Renal cortex interstitium (tissue), 11 donors: ENCODE measurements at regions not wholly inside any gene's neighbourhood (a gene's known extent, or its start where the extent isn't known, plus 50 kb on each side); places are given as distances from the start of the nearest gene placed in this dataset.
A peak's percentile ranks its signal among the peaks of the same experiment; 100 is the strongest.

Experiments used
- DNase-seq, 11 donors: peaks; one replicate each; pipeline ENCODE4 v3.0.0-alpha.2; 2013; ENCODE audit warnings: low read depth in 9 of 11, low spot score in 4 of 11; ENCODE audit errors: extremely low read depth in 1 of 11

DNA sequence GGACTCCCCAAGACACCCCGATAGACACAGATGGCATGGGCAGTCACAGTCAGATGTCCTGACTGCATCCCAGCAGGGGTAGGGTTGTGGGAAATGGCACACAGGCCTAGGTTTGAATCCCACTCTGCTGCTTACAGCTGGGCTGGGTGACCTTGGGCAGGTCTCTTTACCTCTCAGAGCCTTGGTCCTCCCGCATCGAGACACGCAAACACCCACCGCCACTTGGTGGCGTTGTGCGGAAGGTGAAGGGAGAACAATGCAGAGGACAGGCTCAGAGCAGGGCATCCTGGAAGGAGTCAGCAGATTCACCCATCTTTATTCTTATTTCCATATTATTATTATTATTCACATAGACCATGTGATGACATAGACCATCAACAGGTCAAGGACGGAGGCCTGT lies 140.5 kb downstream of the MIAT start:
- no peak for DNase-seq

DNA sequence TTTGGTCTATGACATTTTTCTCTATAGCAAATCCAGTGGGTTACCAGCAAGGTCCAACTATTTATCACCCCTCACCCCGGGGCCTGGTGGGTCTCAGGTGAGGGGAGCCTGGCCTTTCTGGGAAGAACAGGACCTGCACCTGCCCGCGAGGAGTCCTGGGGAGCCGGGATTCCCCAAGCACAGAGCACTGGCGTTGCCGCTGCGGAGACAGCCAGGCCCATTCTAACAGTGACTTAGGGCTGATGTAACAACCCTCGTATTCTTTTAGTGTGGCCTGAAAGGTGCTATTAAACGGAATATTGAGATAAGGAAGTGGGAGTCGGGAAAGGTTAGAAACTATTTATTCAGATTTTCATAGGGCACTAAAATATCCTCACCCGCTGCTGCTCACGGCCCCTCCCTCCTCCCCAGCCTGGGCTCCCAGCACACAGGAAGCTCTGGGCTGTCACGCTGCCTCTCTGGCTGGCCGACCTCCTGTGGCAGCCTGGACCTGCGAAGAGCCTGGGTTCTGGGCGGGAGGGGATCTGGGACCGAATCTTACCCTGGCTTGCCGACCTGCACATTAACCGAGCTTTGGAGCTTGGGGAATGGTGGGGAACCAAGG lies 141.2 kb downstream of the MIAT start:
- no peak for DNase-seq

- peak in 1 of 11 donors; percentile 17 for DNase-seq
These were observed 143.5 kb downstream of the MIAT start for GRCh38 chr22:26800858-26801257.

DNA sequence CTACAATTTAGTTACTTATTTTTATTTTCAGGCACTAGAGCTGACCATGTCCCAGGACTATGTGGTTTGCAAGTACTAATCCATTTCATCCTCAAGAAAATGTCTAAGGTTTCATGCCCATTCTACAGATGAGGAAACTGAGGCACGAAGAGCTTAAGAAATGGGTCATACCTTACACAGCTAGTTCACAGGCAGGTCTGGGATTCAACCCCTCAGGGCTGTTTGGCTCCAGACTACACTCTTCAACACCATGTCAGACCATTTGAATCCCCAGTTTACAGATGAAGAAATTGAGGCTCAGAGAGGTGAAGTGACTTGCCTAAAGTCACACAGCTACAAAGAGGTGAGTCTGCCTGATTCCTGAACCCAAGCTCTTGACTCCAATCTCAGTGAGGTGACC lies 144.1 kb downstream of the MIAT start:
- DNase-seq = no peak

- no peak for DNase-seq
These were observed 146.9 kb downstream of the MIAT start for GRCh38 chr22:26804315-26804714.

GRCh38 chr22:26804911-26805539 lies 147.6 kb downstream of the MIAT start:
- no peak for DNase-seq

- DNase-seq = peak in 4 of 11 donors; percentile 12 to 38 (median 32)
These were observed 149.2 kb downstream of the MIAT start for GRCh38 chr22:26806445-26807175.

GRCh38 chr22:26811647-26811992 lies 154.2 kb downstream of the MIAT start:
- no peak for DNase-seq

DNA sequence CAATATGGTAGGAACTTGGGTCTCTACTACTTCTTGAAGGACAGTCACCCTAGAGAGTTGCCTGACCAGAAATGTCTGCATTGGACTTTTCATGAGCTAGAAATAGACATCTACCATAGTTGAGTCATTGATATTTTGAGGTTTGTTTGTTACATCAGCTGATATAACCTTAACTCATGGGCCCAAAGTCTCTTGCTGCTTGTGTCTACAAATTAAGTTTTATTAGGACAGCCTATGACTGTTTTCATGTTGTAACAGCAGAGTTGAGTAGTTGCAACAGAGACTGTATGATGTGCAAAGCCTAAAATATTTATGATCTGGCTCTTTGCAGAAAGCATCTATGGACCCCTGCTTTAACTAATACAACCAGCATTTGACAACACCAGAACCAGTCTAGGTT lies 155.3 kb downstream of the MIAT start:
- DNase-seq = no peak

DNA sequence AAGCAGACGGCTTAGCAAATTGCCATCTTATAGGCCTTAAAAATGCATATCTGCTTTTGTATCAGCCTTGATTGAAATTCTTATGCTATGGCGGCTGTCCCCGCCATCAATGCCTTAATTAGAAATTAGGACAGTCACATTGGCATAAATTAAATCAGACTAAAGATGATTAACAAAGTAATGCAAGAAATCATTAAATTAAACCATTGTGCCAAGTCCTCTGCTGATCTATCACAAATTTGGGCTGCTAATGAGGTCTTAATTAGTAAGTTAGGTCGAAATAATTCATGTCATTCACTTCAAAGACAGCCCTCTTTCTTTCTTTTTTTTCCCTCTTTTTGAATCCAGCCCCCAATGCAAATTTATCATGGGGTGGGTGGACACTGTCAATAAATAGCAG lies 159.3 kb downstream of the MIAT start:
- no peak for DNase-seq

GRCh38 chr22:26817926-26818325 lies 160.5 kb downstream of the MIAT start:
- no peak for DNase-seq

- no peak for DNase-seq
These were observed 164.5 kb downstream of the MIAT start for GRCh38 chr22:26821854-26822253.

DNA sequence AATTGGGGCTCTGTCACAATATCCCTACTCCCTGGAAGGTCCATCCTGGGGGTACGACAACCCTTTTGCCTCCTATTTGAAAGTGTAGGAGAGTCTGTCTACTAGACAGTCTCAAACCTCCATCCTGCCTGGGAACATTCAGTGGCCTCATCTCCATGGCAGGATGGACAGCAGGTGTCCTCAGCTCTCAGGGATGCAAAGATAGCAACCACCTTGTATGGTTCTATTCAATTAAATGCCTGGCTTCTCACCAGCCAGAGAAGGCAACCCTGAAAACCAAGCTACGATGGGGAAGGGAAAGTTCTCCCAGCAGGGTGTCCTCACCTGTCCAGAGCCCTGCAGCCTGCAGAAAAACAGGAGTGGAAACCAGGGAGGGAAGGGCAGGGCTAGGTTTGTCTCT lies 164.9 kb downstream of the MIAT start:
- DNase-seq = no peak

DNA sequence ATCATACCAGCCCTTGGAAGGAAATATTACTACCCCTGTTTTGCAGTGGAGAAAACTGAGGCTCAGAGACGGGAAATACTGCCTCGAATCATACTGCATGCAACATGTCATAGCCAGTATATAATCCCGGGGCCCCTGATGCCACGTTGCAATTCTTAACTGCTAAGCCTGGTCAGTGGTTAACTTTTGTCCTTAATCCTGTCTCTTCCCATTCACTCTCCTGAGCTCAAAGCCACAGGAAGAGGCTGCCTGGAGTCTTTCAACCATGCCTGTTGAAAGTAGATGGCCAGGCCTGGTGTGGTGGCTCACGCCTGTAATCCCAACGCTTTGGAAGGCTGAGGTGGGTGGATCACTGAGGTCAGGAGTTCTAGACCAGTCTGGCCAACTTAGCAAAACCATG lies 166.6 kb downstream of the MIAT start:
- DNase-seq = no peak

DNA sequence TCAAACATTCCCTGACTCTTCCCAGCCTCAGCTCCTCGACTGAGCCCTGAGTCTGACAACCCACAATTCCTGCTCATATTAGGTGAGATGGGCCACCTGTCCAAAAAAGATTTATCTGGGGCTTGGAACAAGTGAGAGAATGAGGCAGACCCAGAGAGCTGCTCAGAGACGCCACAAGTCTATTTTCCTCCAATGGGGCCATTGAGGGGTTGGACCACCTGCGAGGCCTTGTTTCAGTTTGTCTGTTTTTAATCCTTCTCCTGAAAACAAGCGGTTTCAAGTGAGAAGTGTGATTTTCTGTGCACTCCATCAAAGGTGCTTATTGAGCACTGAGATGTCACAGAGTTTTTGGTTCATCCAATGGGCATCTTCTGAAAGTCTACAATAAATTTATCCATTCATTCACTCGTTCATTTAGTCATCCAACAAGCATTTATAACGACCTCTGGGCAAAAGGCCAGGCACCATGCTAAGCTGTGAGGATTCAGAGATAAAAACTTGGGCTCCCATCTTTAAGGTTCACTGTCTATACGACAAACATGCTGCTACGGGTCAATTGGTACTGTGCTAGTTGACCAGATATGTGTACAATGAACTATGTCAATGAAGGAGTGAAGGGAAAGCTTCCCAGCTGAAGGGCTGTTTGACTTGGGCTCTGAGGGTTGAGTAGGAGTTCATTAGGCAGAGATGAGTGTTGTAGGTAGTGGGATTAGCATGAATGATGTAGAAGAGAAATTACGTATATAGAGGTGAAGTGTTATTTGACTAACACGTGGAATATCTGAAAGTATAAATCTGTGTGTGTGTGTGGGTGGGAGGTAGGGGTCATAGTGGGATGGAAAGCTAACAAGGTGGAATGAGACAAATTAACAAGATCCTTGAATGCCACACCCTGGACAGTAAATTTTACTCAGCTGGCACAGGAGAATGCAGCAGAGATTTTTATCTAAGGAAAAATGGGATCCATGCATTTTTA lies 168.9 kb downstream of the MIAT start:
- DNase-seq = no peak

- no peak for DNase-seq
These were observed 170.2 kb downstream of the MIAT start for GRCh38 chr22:26827611-26828010.

DNA sequence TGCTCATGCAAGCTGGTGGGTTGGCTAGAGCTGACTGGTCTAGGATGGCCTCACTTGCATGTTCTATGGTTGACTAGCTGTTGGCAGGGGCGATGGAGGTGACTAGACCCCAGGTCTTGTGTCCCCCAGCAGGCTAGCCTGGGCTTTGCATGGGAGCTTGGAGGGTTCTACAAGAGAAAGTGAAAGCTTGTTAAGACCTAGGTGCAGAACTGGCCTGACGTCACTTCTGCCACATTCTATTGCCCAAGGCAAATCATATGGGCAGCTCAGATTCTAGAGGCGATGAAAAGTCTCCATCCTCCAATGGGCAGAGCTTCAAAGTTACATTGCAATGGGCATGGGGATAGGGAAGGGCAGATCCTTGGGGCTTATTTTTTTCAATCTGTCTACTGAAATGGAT lies 170.9 kb downstream of the MIAT start:
- DNase-seq = no peak

- no peak for DNase-seq
These were observed 173.4 kb downstream of the MIAT start for GRCh38 chr22:26830837-26831236.

- DNase-seq = no peak
These were observed 177.6 kb downstream of the MIAT start for GRCh38 chr22:26835023-26835422.
